HG03095 (cell line): ENCODE measurements at regions not wholly inside any gene's neighbourhood (a gene's known extent, or its start where the extent isn't known, plus 50 kb on each side); places are given as distances from the start of the nearest gene placed in this dataset.

ENCODE experiments used
- ATAC-seq: cut with Tn5 transposase; IDR thresholded peaks from one replicate; pipeline ENCODE4 v1.9.1; 2021; ENCODE audit warnings: moderate library complexity; ENCODE audit not compliant: unreplicated experiment

GRCh38 chr13:74449811-74450524, 315.8 kb upstream of the KLF12 start:
- ATAC-seq, result no peak

- no peak for ATAC-seq
Observed at GRCh38 chr13:74444864-74445479, 310.8 kb upstream of the KLF12 start.

GRCh38 chr13:74444161-74444571, 310.0 kb upstream of the KLF12 start:
- no peak for ATAC-seq

DNA sequence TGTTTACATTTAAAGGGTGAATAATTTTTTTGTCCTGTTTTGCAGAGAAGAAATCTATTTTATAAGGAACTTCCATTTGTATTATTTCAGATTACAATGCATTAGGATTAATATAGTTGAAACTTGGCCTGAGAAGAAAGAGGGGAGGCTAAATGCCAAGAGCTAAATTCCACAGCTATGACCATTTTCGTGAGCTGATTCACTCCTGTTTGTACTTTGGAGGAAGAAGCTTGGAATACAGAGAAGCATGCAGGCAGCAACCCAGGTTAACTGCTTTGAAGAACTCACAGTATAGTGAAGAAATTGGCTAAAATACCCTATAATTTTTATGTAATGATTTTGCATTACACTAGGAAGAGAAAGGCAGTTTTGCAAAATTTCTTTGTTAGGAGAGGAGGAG, 309.4 kb upstream of the KLF12 start:
- no peak for ATAC-seq

GRCh38 chr13:74442751-74443150, 308.5 kb upstream of the KLF12 start:
- ATAC-seq, result no peak

GRCh38 chr13:74438901-74439300, 304.7 kb upstream of the KLF12 start:
- no peak for ATAC-seq

- no peak for ATAC-seq
Observed at GRCh38 chr13:74434782-74435181, 300.6 kb upstream of the KLF12 start.

DNA sequence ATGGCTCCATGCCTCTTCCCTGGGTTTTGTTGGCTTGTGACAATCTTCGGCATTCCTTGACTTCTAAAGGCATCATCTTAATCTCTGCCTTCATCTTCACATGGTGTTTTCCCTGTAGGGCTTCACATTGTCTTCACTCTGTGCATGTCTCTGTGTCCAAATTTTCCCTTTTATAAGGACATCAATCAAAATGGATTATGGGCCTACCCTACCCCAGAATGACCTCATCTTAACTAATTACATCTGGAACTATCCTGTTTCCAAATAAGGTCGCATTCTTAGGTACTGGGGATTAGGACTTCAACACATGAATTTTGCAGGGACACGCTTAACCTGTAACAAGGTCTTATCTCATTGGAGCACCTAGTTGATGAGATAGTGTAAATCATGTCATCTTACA, 290.3 kb upstream of the KLF12 start:
- no peak for ATAC-seq

DNA sequence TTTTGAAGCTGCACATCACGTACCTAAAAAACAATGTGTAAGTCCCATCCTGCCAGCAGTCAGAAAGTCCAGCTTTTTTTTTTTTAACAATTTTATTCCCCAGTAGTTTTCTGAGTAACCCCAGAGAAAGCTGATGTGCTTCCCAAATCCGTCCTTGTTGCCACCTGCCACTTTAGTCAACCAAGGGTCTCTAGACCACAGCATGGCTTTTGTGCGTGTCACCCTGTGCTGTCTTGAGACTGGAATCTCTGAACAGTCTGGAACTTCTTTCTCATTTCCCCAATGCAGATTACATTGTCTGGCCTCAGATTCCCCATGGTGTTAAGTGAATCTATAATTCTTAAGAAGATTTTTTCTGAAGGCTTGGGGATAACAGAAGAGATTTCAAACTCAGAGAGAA, 289.2 kb upstream of the KLF12 start:
- no peak for ATAC-seq

DNA sequence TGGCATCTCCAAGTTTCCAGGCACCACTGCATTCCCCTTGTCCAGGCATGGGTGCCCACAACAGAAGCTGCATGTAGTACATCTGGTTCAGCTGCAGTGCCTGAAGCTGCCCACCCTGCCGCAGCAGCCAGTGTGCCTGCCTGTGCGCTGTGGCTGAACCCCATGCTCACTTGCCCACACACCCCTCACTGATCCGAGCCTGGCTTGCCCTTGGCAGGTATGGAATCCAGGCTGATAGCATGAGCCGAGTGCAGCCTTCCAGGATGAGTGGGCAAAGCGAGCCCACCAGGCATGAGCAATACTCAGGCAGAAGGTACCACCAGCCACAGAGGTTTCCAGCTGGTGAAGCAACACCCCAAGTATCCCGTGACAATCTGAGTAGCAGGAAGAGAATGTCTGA, 280.3 kb upstream of the KLF12 start:
- no peak for ATAC-seq

GRCh38 chr13:74413482-74413881, 279.3 kb upstream of the KLF12 start:
- no peak for ATAC-seq

- ATAC-seq, result no peak
Observed at GRCh38 chr13:74409551-74409950, 275.3 kb upstream of the KLF12 start.

GRCh38 chr13:74406420-74406819, 272.2 kb upstream of the KLF12 start:
- no peak for ATAC-seq

GRCh38 chr13:74398599-74398998, 264.4 kb upstream of the KLF12 start:
- no peak for ATAC-seq

GRCh38 chr13:74389056-74389455, 254.9 kb upstream of the KLF12 start:
- ATAC-seq, result no peak

- no peak for ATAC-seq
Observed at GRCh38 chr13:74388626-74389025, 254.4 kb upstream of the KLF12 start.

- no peak for ATAC-seq
Observed at GRCh38 chr13:74372511-74372910, 238.3 kb upstream of the KLF12 start.

DNA sequence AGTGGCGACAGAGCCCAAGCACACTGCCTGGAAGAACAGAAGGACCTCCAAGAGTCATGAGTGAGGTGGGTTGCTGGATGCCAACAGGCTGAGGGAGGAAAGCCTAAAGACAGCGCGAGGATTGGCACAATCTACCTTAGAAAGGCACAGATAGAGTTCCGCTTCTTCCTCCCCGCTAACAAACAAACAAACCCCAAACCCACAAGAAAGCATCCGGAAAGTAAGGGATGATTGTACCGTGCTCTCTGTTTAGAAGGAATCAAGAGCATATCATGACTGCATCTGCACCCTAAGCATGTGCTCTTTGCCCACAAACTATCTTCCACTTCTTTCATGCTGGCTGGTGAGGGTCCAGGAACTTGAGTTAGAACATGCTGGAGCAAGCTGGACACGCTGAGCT, 233.0 kb upstream of the KLF12 start:
- no peak for ATAC-seq

- no peak for ATAC-seq
Observed at GRCh38 chr13:74361274-74361673, 227.1 kb upstream of the KLF12 start.

DNA sequence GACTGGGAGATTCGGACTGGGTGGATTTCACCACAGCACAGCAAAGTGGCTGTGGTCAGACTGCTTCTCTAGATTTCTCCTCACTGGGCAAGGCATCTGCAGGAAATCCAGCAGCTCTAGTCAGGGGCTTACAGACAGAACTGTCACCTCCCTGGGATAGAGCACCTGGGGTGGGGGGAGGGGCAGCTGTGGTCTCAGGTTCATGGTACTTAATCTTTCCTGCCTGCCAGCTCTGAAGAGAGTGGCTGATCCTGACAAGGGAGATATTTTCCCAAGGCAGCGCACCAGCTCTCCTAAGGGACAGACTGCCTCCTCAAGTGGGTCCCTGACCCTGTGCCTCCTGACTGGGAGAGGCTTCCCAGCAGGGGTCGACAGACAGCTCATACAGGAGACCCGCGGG, 212.8 kb upstream of the KLF12 start:
- ATAC-seq, result no peak

DNA sequence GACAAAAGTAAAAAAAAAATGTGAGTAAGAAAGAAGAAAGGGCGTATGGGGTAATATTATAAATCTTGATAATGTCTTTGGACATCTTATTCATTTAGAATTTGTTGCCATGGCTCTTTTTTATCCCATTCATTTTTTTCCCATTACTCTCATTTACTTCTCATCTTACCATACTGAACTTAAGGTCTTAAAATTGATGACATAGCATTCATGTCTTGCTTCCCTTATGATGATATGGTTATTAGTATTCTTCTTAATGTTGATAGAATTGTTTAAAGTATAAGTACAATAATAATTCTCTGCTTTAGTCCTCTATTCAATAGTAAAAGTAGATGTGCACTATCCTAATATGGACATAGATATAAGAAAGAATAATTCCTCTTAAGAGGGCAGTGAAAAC, 204.1 kb upstream of the KLF12 start:
- ATAC-seq, result no peak

- no peak for ATAC-seq
Observed at GRCh38 chr13:74336546-74336945, 202.3 kb upstream of the KLF12 start.

GRCh38 chr13:74335370-74335769, 201.2 kb upstream of the KLF12 start:
- ATAC-seq, result no peak
